SK-N-SH (cell line): ENCODE measurements at regions not wholly inside any gene's neighbourhood (a gene's known extent, or its start where the extent isn't known, plus 50 kb on each side); places are given as distances from the start of the nearest gene placed in this dataset.

Experiments used
- CTCF ChIA-PET: fragments of 300-600, 350-600 bp; formaldehyde crosslinking; extraction: SDS; loops from one replicate; lab custom pipeline; 2021; lab: Yijun Ruan, JAX
- POLR2A ChIA-PET: fragments of 350-600 bp; sonication (Branson Sonifier 250); formaldehyde crosslinking; extraction: SDS; loops from one replicate; lab custom pipeline; 2020; ENCODE audit warnings: antibody characterized with exemption, inconsistent platforms; lab: Yijun Ruan, JAX
- DNase-seq: peaks from one replicate; pipeline ENCODE4 v3.0.0; 2012
- H2AFZ ChIP-seq: fragments of 200-600 bp; sonication (generic); 2 replicates; pipeline ENCODE4 v1.8.1; 2016; ENCODE audit warnings: antibody characterized with exemption, mild to moderate bottlenecking, low read depth
- H3F3A ChIP-seq: fragments of 200-600 bp; sonication (generic); replicated peaks from 2 replicates; pipeline ENCODE3; 2016; ENCODE audit warnings: antibody characterized with exemption, mild to moderate bottlenecking; ENCODE audit not compliant: insufficient read depth
- H3K27ac ChIP-seq, 2 experiments: fragments of 200-500 bp in 1 of 2; fragments of 200-600 bp in 1 of 2; sonication (Bioruptor generic) in 1 of 2; sonication (generic), shearing (Covaris generic) in 1 of 2; 2 replicates each; pipeline versions ENCODE4 v1.5.1 to v1.6.1; 2014 to 2016; ENCODE audit warnings: low read depth in 2 of 2, inconsistent platforms in 1 of 2, low read length in 1 of 2, mild to moderate bottlenecking in 1 of 2, mixed read lengths in 1 of 2
- H3K27me3 ChIP-seq: fragments of 200-600 bp; sonication (generic), shearing (Covaris generic); 2 replicates; pipeline ENCODE4 v1.6.1; 2016; ENCODE audit warnings: mixed run types; ENCODE audit not compliant: insufficient read depth
- H3K36me3 ChIP-seq, 2 experiments: fragments of 200-500 bp in 1 of 2; fragments of 200-600 bp in 1 of 2; sonication (Bioruptor generic) in 1 of 2; sonication (generic) in 1 of 2; replicated peaks in 1 of 2; 2 replicates each; pipeline versions ENCODE3 to v1.5.1; 2014 to 2016; ENCODE audit warnings: low read length in 1 of 2, mild to moderate bottlenecking in 1 of 2; ENCODE audit not compliant: insufficient read depth in 2 of 2, control insufficient read depth in 1 of 2
- H3K4me1 ChIP-seq, 2 experiments: fragments of 200-500 bp in 1 of 2; fragments of 200-600 bp in 1 of 2; sonication (Bioruptor generic) in 1 of 2; sonication (generic), shearing (Covaris generic) in 1 of 2; 2 replicates each; pipeline versions ENCODE4 v1.5.1 to v1.6.1; 2014 to 2016; ENCODE audit warnings: low read depth in 1 of 2, low read length in 1 of 2, mixed run types in 1 of 2; ENCODE audit not compliant: insufficient read depth in 2 of 2, control insufficient read depth in 1 of 2
- H3K4me2 ChIP-seq: fragments of 200-600 bp; sonication (generic), shearing (Covaris generic); 2 replicates; pipeline ENCODE4 v1.6.1; 2017; ENCODE audit warnings: mixed run types
- H3K4me3 ChIP-seq, 2 experiments: fragments of 200-500 bp in 1 of 2; fragments of 200-600 bp in 1 of 2; sonication (Bioruptor generic) in 1 of 2; sonication (generic), shearing (Covaris generic) in 1 of 2; 2 replicates each; pipeline versions ENCODE4 v1.5.1 to v1.8.1; 2014 to 2016; ENCODE audit warnings: low read depth in 2 of 2, inconsistent platforms in 1 of 2, low read length in 1 of 2, mild to moderate bottlenecking in 1 of 2, mixed read lengths in 1 of 2, moderate library complexity in 1 of 2
- H3K79me2 ChIP-seq: fragments of 200-600 bp; sonication (generic); 2 replicates; pipeline ENCODE4 v1.8.1; 2017; ENCODE audit warnings: mild to moderate bottlenecking; ENCODE audit not compliant: insufficient read depth
- H3K9ac ChIP-seq: fragments of 200-600 bp; sonication (generic); 2 replicates; pipeline ENCODE4 v1.6.1; 2017; ENCODE audit warnings: mixed run types
- H3K9me2 ChIP-seq: fragments of 200-600 bp; sonication (generic); 2 replicates; pipeline ENCODE4 v1.6.1; 2017; ENCODE audit warnings: mixed run types
- H3K9me3 ChIP-seq: fragments of 200-600 bp; sonication (generic); 2 replicates; pipeline ENCODE4 v1.6.1; 2017; ENCODE audit warnings: mixed run types, mild to moderate bottlenecking, moderate library complexity
- H4K20me1 ChIP-seq: fragments of 200-600 bp; sonication (generic); 2 replicates; pipeline ENCODE4 v1.6.1; 2017; ENCODE audit warnings: mild to moderate bottlenecking, mixed run types; ENCODE audit not compliant: insufficient read depth
- CHD2 ChIP-seq: fragments of 150-350 bp; IDR thresholded peaks from 2 replicates; pipeline ENCODE4 v1.6.1; 2018; ENCODE audit warnings: low read length; ENCODE audit not compliant: partially characterized antibody
- EZH2phosphoT487 ChIP-seq: fragments of 200-600 bp; sonication (generic); IDR thresholded peaks from 2 replicates; pipeline ENCODE4 v1.6.1; 2017; ENCODE audit warnings: low read depth, mixed run types, mild to moderate bottlenecking, antibody characterized with exemption, moderate library complexity, borderline replicate concordance
- FOXJ3 ChIP-seq: sonication (generic); formaldehyde crosslinking; IDR thresholded peaks from 2 replicates; pipeline ENCODE4 v1.5.1; 2020; ENCODE audit warnings: mild to moderate bottlenecking, missing genetic modification reagents
- GATA2 ChIP-seq: sonication (generic); formaldehyde crosslinking; IDR thresholded peaks from 2 replicates; pipeline ENCODE4 v1.5.0; 2020; ENCODE audit warnings: mild to moderate bottlenecking, missing genetic modification reagents
- IRF3 ChIP-seq: fragments of 150-350 bp; IDR thresholded peaks from 2 replicates; pipeline ENCODE4 v1.6.1; 2016; ENCODE audit warnings: mild to moderate bottlenecking, low read depth, low read length
- JUND ChIP-seq: IDR thresholded peaks from 2 replicates; pipeline ENCODE4 v1.4.0; 2012
- MEF2A ChIP-seq: IDR thresholded peaks from 2 replicates; pipeline ENCODE4 v1.4.0; 2012; ENCODE audit warnings: low read depth, borderline replicate concordance
- MXI1 ChIP-seq: IDR thresholded peaks from 2 replicates; pipeline ENCODE4 v1.6.1; 2012; ENCODE audit warnings: mild to moderate bottlenecking, low read depth, low read length, improper control_type of control experiment
- NRF1 ChIP-seq: IDR thresholded peaks from 2 replicates; pipeline ENCODE4 v1.6.1; 2012; ENCODE audit warnings: low read depth, mild to moderate bottlenecking, low read length
- PBX3 ChIP-seq: IDR thresholded peaks from 2 replicates; pipeline ENCODE4; 2012
- POLR2AphosphoS5 ChIP-seq: IDR thresholded peaks from 2 replicates; pipeline ENCODE4 v1.6.1; 2012; ENCODE audit warnings: low read depth, low read length
- RCOR1 ChIP-seq: fragments of 150-350 bp; IDR thresholded peaks from 2 replicates; pipeline ENCODE4 v1.6.1; 2017; ENCODE audit warnings: antibody characterized with exemption, low read length
- SIN3A ChIP-seq: IDR thresholded peaks from 2 replicates; pipeline ENCODE4 v1.6.1; 2012; ENCODE audit warnings: low read depth, mild to moderate bottlenecking, low read length, moderate library complexity, borderline replicate concordance
- TAF1 ChIP-seq: IDR thresholded peaks from 2 replicates; pipeline ENCODE4 v1.6.1; 2012; ENCODE audit warnings: low read depth, mild to moderate bottlenecking, low read length, moderate library complexity, borderline replicate concordance
- TEAD4 ChIP-seq: IDR thresholded peaks from 2 replicates; pipeline ENCODE4 v1.4.0; 2012; ENCODE audit warnings: mild to moderate bottlenecking, borderline replicate concordance; ENCODE audit not compliant: insufficient read depth
- USF1 ChIP-seq: IDR thresholded peaks from 2 replicates; pipeline ENCODE4 v1.4.0; 2012; ENCODE audit warnings: low read depth, borderline replicate concordance
- YY1 ChIP-seq: IDR thresholded peaks from 2 replicates; pipeline ENCODE4 v1.4.0; 2012; ENCODE audit warnings: low read depth, mild to moderate bottlenecking
- ZBTB33 ChIP-seq: IDR thresholded peaks from 2 replicates; pipeline ENCODE4 v1.4.0; 2012; ENCODE audit warnings: low read depth, borderline replicate concordance
- WGBS: methylation state at CpG from one replicate; pipeline ENCODE4 v1.1.6; 2017; ENCODE audit warnings: low lambda C conversion rate; 5-methylcytosine and 5-hydroxymethylcytosine counted together

GRCh38 chr2:116833052-116833451 is 981.4 kb upstream of the DDX18 start:
- H3K27ac ChIP-seq: no peak overlapping the region
- no peaks in the 10 kb centered on the region for H3K36me3 ChIP-seq
- no peaks in the 10 kb centered on the region for H4K20me1 ChIP-seq
- no peaks in the 10 kb centered on the region for H3K4me1 ChIP-seq
- no peaks in the 10 kb centered on the region for H3K79me2 ChIP-seq
- H3K4me3 ChIP-seq: no peak overlapping the region
- DNase-seq: no peak
- WGBS: 33% methylated on average over 3 of the region's 3 CpGs
- no peaks in the 10 kb centered on the region; the same call in 1 of the 2 replicates for H3K9me2 ChIP-seq
- no peak overlapping the region for H2AFZ ChIP-seq
- H3K27me3 ChIP-seq: no peaks in the 10 kb centered on the region
- no peak overlapping the region for H3K4me2 ChIP-seq
- ChIA-PET POLR2A (interaction anchor here (0.5 kb wide), 1 partner anchor 775 kb away, joined by 3 read pairs; no protein-coding TSS in a partner anchor), CTCF (interaction anchor here (0.7 to 1.8 kb wide), 4 partner anchors 10 to 526 kb away, joined by 3 to 5 read pairs (median 3); no protein-coding TSS in a partner anchor)
- no peak overlapping the region for H3K9ac ChIP-seq
- TF ChIP-seq SIN3A (no peak), IRF3 (no peak), FOXJ3 (CRISPR knock-in tag) (no peak), PBX3 (no peak), TEAD4 (no peak), RCOR1 (no peak), TAF1 (no peak), EZH2phosphoT487 (no peak), MEF2A (no peak), JUND (no peak), ZBTB33 (no peak), POLR2AphosphoS5 (no peak), MXI1 (no peak), NRF1 (no peak), CHD2 (no peak), USF1 (no peak), GATA2 (CRISPR knock-in tag) (no peak), YY1 (no peak)
- H3K9me3 ChIP-seq: peaks cover 4% of the 10 kb centered on the region; the same call in 1 of the 2 replicates
- no peaks in the 10 kb centered on the region for H3F3A ChIP-seq
